Ovary (tissue), 3 donors: ENCODE measurements at regions not wholly inside any gene's neighbourhood (a gene's known extent, or its start where the extent isn't known, plus 50 kb on each side); places are given as distances from the start of the nearest gene placed in this dataset.

Experiments used
- EP300 ChIP-seq: sonication (generic); formaldehyde crosslinking; IDR thresholded peaks from one replicate; pipeline ENCODE4 v1.6.1; 2017; ENCODE audit warnings: antibody characterized with exemption
- TF ChIP-seq, protein P1 (sequence below), 3 donors: fragments of 450-650 bp in 2 of 3; fragments of 200-600 bp in 1 of 3; IDR thresholded peaks; one replicate each; pipeline versions ENCODE4 v1.5.1 to v1.8.0; 2016 to 2022; ENCODE audit warnings: antibody characterized with exemption in 3 of 3, mild to moderate bottlenecking in 1 of 3
- donor health status: DM: no; HTN: no; CAD: no.

DNA sequence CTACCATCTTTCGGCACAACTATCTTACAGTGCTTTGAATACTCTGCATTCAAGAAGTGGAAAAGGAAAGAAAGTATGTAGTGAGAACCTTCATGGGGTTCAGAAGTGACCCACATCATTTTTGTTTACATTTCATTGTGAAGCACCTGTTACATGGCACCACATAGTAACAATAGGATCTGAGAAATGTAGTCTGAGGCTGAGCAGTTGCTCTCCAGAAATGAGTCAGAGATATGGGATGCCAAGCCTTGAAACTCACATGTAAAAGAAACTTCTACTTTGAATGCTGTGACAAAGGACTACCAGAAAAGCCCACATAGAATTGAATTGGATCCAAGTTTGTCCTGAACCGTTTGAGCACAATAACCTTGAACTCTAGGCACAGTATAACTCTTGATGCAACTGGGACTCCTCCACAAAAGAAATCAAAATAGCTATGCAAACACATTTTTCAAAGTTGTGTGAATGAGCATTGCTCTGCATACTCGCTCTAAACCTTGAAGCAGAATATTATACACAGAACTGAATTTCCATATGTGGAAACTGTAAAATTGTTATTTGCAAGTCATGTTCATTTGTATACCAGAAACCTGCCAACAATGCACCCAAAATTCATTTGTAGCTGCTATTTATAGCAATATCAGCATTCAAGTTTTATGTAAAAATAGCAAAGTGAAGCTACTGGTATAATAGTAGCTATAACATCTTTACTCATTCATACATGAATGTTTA lies 400.9 kb upstream of the POU3F2 start:
- TF ChIP-seq, protein P1, sequence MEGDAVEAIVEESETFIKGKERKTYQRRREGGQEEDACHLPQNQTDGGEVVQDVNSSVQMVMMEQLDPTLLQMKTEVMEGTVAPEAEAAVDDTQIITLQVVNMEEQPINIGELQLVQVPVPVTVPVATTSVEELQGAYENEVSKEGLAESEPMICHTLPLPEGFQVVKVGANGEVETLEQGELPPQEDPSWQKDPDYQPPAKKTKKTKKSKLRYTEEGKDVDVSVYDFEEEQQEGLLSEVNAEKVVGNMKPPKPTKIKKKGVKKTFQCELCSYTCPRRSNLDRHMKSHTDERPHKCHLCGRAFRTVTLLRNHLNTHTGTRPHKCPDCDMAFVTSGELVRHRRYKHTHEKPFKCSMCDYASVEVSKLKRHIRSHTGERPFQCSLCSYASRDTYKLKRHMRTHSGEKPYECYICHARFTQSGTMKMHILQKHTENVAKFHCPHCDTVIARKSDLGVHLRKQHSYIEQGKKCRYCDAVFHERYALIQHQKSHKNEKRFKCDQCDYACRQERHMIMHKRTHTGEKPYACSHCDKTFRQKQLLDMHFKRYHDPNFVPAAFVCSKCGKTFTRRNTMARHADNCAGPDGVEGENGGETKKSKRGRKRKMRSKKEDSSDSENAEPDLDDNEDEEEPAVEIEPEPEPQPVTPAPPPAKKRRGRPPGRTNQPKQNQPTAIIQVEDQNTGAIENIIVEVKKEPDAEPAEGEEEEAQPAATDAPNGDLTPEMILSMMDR (IDR thresholded peaks at IDR 0.05): no peak
- TF ChIP-seq EP300: no peak
